OCI-LY3 (cell line): ENCODE measurements at regions not wholly inside any gene's neighbourhood (a gene's known extent, or its start where the extent isn't known, plus 50 kb on each side); places are given as distances from the start of the nearest gene placed in this dataset.

Experiments
- EZH2phosphoT487 ChIP-seq: fragments of 200-600 bp; shearing (Covaris generic); IDR thresholded peaks from 2 replicates; pipeline ENCODE4 v1.6.1; 2018; ENCODE audit warnings: antibody characterized with exemption, mixed run types, low read depth
- TF ChIP-seq, protein P1 (sequence below): fragments of 200-600, 300-600 bp; sonication (generic); IDR thresholded peaks from 2 replicates; pipeline ENCODE4 v1.5.1; 2014; ENCODE audit warnings: antibody characterized with exemption, low read length, low read depth

DNA sequence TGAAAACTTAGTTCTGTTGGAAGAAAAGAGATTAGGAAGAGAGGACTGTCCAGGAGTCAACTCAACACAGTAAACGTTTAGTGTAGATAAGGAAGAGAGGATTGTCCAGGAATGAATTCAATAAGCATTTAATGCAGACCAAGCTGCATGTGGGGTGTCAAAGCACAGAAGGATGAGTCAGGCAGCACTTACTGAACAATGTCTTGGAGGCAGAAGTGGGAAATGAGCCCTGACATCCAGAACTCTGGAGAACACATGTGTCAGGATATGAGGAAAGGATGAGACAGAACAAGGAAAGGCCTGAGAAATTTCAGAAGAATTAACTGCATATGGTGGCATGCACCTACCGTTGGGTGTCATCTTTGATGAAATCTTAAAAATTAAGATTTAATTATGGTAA lies 429.2 kb upstream of the HTR2A start:
- TF ChIP-seq, protein P1, sequence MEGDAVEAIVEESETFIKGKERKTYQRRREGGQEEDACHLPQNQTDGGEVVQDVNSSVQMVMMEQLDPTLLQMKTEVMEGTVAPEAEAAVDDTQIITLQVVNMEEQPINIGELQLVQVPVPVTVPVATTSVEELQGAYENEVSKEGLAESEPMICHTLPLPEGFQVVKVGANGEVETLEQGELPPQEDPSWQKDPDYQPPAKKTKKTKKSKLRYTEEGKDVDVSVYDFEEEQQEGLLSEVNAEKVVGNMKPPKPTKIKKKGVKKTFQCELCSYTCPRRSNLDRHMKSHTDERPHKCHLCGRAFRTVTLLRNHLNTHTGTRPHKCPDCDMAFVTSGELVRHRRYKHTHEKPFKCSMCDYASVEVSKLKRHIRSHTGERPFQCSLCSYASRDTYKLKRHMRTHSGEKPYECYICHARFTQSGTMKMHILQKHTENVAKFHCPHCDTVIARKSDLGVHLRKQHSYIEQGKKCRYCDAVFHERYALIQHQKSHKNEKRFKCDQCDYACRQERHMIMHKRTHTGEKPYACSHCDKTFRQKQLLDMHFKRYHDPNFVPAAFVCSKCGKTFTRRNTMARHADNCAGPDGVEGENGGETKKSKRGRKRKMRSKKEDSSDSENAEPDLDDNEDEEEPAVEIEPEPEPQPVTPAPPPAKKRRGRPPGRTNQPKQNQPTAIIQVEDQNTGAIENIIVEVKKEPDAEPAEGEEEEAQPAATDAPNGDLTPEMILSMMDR, result no peak
- TF ChIP-seq EZH2phosphoT487, result no peak
